Activated naive CD4-positive, alpha-beta T cell treated with anti-CD3 and anti-CD28 coated beads, Interleukin-2, amount 50 U/mL, for 72 hours (primary cell): ENCODE measurements at regions not wholly inside any gene's neighbourhood (a gene's known extent, or its start where the extent isn't known, plus 50 kb on each side); places are given as distances from the start of the nearest gene placed in this dataset.
A peak's percentile ranks its signal among the peaks of the same experiment; 100 is the strongest.

ENCODE experiments used
- ATAC-seq, 2 donors: fragments of 150-1000 bp; cut with Tn5 transposase; 2 replicates each; pipeline ENCODE4 v1.10.0; 2021; ENCODE audit warnings: mild to moderate bottlenecking in 2 of 2, moderate library complexity in 2 of 2
- DNase-seq, 2 donors: peaks; one replicate each; pipeline ENCODE4 v3.0.0; 2021 to 2022; ENCODE audit warnings: low spot score in 2 of 2
- H3K27ac Mint-ChIP-seq, 2 donors: one replicate each; pipeline ENCODE4 v1.8.0; 2022; ENCODE audit warnings: mild to moderate bottlenecking in 2 of 2, mixed read lengths in 2 of 2
- H3K36me3 Mint-ChIP-seq, 2 donors: one replicate each; pipeline ENCODE4 v1.8.0; 2022; ENCODE audit warnings: mixed read lengths in 2 of 2
- H3K9me3 Mint-ChIP-seq, 2 donors: one replicate each; pipeline ENCODE4 v1.8.0; 2022; ENCODE audit warnings: mixed read lengths in 2 of 2

DNA sequence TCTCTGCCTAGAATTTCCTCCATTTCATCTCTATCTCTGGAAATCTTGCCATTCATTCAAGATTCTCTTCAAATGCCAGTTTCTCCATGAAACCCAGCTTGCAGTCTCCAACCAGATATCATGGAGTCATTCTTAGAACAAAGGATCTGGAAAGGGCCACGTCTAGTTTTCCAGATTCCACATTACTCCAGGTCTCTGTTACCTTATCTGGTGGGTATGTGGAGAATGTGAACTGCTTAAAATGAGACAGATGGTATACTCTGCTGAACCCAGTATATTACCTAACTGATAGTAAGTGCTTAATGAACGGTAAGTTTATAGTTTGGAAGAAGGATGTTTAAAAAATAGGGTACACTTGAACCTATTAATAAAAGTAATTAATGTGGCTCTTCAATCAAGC lies 52.3 kb upstream of the ZSWIM6 start:
- DNase-seq: no peak
- Mint-ChIP-seq H3K36me3 (no peaks in the 10 kb centered on the region), H3K27ac (no peak overlapping the region), H3K9me3 (peaks cover 0 to 5% of the 10 kb centered on the region in 2 donors)
- ATAC-seq: no peak

DNA sequence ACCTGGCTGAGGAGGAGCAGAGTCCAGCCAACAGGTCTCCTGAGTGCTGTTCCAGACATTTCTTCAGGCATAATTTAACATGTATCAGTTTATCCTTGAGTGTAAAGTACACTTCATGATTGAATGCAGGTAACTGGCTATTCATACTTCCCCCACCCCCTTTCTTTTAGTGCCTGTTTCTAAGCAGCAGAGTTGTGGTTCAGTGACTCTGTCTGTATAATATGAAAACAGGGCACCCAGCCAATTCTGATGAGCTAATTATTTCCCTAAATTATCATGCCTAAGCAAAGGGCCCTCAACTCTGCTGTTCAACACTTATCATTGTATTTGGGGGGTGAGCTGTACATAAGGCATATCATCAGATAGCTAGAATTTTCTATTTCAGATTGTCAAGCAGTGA lies 51.9 kb upstream of the ZSWIM6 start:
- DNase-seq: peak in 1 of 2 donors; percentile 33
- Mint-ChIP-seq H3K36me3 (no peaks in the 10 kb centered on the region), H3K9me3 (peaks cover 0 to 5% of the 10 kb centered on the region in 2 donors), H3K27ac (no peak overlapping the region)
- ATAC-seq: peak in 1 of 2 donors; percentile 35

DNA sequence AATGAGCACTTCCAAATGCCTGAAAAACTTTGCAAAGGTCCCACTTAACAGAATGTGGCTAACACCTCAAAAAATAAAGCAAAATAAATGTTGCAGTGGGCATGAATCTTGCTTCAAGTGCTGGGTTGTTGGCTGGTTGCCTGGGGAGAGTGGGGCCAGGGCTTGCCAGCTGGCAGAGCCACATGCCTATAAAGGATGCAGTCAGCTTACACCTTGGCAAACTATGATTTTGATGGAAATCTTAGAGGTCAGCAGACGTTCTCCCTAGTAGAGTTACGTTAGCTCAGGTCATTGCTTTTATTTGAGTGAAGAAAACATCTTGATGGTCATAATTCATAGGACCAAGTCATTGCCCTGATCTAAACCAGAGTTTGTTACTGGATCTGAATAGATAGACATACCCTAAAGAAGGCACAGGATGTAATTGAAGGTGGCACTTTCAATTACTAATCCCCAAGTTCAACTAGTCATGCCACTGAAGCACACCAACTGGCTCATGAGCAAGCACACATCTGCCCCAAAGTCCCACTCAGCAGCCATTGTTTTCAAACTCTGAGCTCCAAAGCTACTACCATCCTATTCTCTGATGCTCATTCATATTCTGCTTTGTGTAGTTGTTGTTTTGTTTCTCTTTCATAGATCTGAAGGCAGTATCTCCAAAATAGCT lies 51.2 kb upstream of the ZSWIM6 start:
- no peaks in the 10 kb centered on the region for H3K36me3 Mint-ChIP-seq
- ATAC-seq: peak; percentile 67 to 72
- peak overlapping the region in 1 of 2 donors; percentile 4 for H3K27ac Mint-ChIP-seq
- H3K9me3 Mint-ChIP-seq: peaks cover 0 to 2% of the 10 kb centered on the region in 2 donors
- no peak for DNase-seq

DNA sequence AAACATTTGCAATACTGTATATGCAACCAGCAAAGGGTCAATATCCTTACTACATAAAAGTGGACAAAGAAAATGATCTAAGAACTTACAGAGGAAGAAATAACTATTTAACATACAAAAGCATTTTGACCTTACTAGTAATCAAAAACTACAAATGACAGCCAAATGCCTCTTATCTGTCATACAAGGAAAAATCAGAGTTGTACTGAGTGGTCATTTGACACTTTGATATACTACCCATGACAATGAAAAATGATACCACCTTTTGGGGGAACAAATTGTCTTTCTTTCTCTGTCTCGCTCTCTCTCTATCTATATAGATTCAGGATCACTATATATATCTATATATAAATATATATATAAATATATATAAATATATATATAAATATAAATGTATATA lies 50.4 kb upstream of the ZSWIM6 start:
- no peaks in the 10 kb centered on the region for H3K9me3 Mint-ChIP-seq
- DNase-seq (no peak), ATAC-seq (peak in 1 of 2 donors; percentile 21)
- H3K36me3 Mint-ChIP-seq: no peaks in the 10 kb centered on the region
- H3K27ac Mint-ChIP-seq: no peak overlapping the region
